Effector memory CD8-positive, alpha-beta T cell (primary cell): ENCODE measurements at regions not wholly inside any gene's neighbourhood (a gene's known extent, or its start where the extent isn't known, plus 50 kb on each side); places are given as distances from the start of the nearest gene placed in this dataset.

Source experiments
- ATAC-seq: fragments of 150-1000 bp; cut with Tn5 transposase; replicated peaks from 2 replicates; pipeline ENCODE4 v1.10.0; 2021; ENCODE audit warnings: mild to moderate bottlenecking, moderate library complexity
- DNase-seq, 3 experiments: peaks; one replicate each; pipeline ENCODE4 v3.0.0; 2021
- H3K27ac Mint-ChIP-seq, 2 donors: one replicate each; pipeline ENCODE4 v1.8.0; 2022; ENCODE audit warnings: mild to moderate bottlenecking in 2 of 2, mixed read lengths in 2 of 2, moderate library complexity in 2 of 2
- H3K27me3 Mint-ChIP-seq, 2 donors: one replicate each; pipeline ENCODE4 v1.8.0; 2022; ENCODE audit warnings: mixed read lengths in 2 of 2
- H3K36me3 Mint-ChIP-seq: one replicate; pipeline ENCODE4 v1.8.0; 2022; ENCODE audit warnings: mild to moderate bottlenecking, moderate library complexity, mixed read lengths; ENCODE audit not compliant: insufficient read depth
- H3K4me1 Mint-ChIP-seq, 2 donors: one replicate each; pipeline ENCODE4 v1.8.0; 2022; ENCODE audit warnings: low read depth in 2 of 2, mixed read lengths in 2 of 2
- H3K4me3 Mint-ChIP-seq, 2 donors: one replicate each; pipeline ENCODE4 v1.8.0; 2022; ENCODE audit warnings: mild to moderate bottlenecking in 2 of 2, mixed read lengths in 2 of 2, moderate library complexity in 2 of 2
- H3K9me3 Mint-ChIP-seq, 2 donors: one replicate each; pipeline ENCODE4 v1.8.0; 2022; ENCODE audit warnings: mixed read lengths in 2 of 2

DNA sequence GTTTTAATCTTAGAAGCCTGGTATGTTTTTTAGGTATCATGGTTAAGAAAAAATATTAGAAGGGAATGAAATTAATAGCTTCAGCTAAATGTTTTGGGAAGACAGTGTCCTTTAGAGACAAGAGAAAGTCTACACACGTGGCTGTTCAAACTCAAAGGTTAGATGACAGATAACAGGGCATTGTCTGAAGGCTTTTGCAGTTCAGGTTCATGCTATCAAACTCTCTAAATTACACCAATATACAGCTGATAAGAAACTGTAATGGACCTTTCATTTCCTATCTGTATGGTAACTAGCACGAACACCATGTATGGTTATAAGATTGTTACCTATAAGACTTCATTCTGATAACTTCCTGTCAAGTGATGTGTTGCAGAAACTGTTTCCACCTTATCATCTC is 240.6 kb upstream of the MEF2C start:
- DNase-seq, result no peak
- Mint-ChIP-seq H3K27me3 (no peaks in the 10 kb centered on the region), H3K36me3 (no peaks in the 10 kb centered on the region), H3K27ac (no peak overlapping the region), H3K4me1 (no peaks in the 10 kb centered on the region), H3K4me3 (no peak overlapping the region), H3K9me3 (peaks cover 0 to 16% of the 10 kb centered on the region in 2 donors)
- no peak for ATAC-seq

DNA sequence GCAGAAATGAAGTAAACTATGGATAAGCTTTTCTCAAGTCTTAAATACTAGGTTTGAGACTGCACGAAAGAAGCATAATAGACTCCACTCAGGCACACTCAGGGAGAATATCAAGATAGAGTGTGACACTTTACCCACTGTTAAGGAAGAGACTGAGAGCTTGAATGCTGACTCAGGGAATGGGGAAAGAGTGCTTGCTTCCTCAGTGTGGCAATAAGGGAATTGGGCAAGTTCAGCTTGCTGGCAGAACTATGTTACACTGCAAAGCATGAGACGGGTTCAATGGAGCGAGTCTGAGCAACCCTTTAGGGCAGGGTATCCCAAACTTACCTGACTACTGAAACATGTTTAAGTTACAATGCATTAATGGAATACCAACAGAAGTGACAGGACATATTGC is 237.7 kb upstream of the MEF2C start:
- H3K4me3 Mint-ChIP-seq, result no peak overlapping the region
- no peak for ATAC-seq
- H3K4me1 Mint-ChIP-seq, result no peaks in the 10 kb centered on the region
- H3K9me3 Mint-ChIP-seq, result peaks cover 0 to 11% of the 10 kb centered on the region in 2 donors
- no peaks in the 10 kb centered on the region for H3K27me3 Mint-ChIP-seq
- no peak overlapping the region for H3K27ac Mint-ChIP-seq
- H3K36me3 Mint-ChIP-seq, result no peaks in the 10 kb centered on the region
- no peak for DNase-seq

DNA sequence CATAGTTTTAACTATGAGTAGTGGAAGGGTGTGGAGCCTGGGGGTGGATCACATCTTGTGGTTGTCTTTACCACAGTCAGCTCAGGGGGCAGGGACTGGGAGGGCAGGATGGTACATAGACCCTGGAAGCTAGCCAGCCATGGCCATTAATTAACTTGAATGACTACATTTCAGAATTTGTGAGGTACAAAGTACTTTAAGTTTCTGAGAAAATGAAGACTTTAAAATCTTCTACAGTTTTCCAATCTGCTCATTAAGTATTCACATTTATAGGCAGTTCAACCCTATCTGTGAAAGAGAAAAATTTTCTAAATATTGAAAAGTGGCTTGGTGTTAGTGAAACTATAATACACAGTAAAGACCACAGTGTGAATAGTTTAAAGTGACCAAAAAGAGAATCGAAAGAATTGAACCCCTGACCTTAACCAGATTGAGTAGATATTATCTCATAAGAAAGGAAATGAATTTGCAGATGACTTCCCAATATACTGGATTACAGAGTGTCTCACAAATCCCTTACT is 234.2 kb upstream of the MEF2C start:
- no peaks in the 10 kb centered on the region for H3K4me1 Mint-ChIP-seq
- H3K27me3 Mint-ChIP-seq, result no peaks in the 10 kb centered on the region
- DNase-seq (no peak), ATAC-seq (no peak)
- no peak overlapping the region for H3K27ac Mint-ChIP-seq
- H3K4me3 Mint-ChIP-seq, result no peak overlapping the region
- H3K9me3 Mint-ChIP-seq, result no peaks in the 10 kb centered on the region
- no peaks in the 10 kb centered on the region for H3K36me3 Mint-ChIP-seq

DNA sequence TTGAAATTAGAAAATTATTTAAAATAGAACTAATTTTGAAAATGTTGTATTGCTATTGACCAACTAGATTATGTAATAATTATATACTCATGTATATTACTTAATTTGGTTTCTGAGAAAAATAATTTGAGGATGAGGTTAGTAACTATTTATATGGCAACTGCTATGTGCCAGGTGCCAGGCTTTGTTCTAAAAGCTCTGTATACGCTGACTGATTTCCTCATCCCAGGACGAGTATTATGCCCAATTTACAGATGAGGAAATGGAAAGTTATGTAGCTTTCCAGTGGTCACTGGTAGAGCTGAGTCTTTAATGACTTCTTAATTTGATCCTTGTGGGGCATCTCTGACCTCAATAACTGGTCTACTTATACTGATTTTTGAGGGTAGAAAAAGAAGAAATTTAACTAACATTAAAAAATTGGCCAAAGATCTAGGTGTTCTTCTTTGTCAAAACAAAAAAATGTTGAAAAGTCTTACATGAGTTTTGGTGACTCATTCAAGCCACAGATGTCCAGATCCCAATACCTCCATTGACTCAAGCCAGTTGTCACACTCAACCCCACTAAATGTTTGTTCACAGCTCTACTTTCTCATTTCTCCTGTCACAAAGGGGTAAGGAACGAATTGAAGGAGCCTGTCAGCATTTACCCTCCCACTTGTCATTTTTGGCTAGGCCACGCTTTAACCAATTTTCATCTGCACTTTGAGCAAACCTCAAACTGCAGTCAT is 228.1 kb upstream of the MEF2C start:
- Mint-ChIP-seq H3K27me3 (no peaks in the 10 kb centered on the region), H3K4me1 (no peaks in the 10 kb centered on the region), H3K4me3 (no peak overlapping the region), H3K36me3 (no peaks in the 10 kb centered on the region), H3K9me3 (peaks cover 1 to 7% of the 10 kb centered on the region in 2 donors), H3K27ac (no peak overlapping the region)
- DNase-seq (no peak), ATAC-seq (no peak)

DNA sequence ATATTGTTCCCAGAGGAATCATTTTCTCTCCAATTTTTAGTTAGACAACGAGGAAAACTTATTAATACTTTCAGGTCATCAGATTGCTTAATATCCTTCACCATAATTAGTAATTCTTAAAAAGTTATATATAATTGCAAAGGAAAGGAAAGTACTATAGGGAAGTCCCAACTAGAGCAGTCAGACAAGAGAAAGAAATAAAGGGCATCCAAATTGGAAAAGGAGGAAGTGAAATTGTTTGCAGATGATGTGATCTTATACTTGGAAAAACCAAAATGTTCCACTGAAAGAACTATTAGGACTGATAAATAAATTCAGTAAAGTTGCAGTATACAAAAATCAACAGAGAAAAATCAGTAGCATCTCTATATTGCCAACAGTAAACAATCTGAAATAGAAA is 223.5 kb upstream of the MEF2C start:
- H3K27me3 Mint-ChIP-seq, result no peaks in the 10 kb centered on the region
- H3K4me3 Mint-ChIP-seq, result no peak overlapping the region
- H3K27ac Mint-ChIP-seq, result no peak overlapping the region
- DNase-seq (no peak), ATAC-seq (no peak)
- H3K9me3 Mint-ChIP-seq, result peaks cover 1 to 15% of the 10 kb centered on the region in 2 donors
- H3K36me3 Mint-ChIP-seq, result no peaks in the 10 kb centered on the region
- H3K4me1 Mint-ChIP-seq, result no peaks in the 10 kb centered on the region

DNA sequence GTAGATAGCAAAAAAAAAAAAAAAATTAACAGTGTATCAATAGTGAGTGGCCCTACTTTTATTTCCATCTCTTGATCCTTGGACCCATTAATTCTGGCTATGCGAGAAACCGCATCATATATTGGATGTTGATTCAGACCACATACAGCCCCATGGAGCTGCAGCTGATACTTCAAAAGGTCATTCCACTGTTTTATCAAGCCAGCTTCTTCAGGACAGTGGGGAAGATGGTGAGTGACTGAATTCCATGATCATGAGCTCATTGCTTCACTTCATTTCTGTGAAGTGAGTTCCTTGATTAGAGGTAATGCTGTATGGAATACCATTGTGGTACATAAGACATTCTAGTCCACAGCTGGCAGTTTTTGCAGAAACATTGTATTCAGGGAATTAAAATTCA is 222.9 kb upstream of the MEF2C start:
- H3K4me3 Mint-ChIP-seq, result no peak overlapping the region
- no peaks in the 10 kb centered on the region for H3K4me1 Mint-ChIP-seq
- H3K27me3 Mint-ChIP-seq, result no peaks in the 10 kb centered on the region
- peaks cover 1 to 15% of the 10 kb centered on the region in 2 donors for H3K9me3 Mint-ChIP-seq
- no peak for ATAC-seq
- H3K36me3 Mint-ChIP-seq, result no peaks in the 10 kb centered on the region
- H3K27ac Mint-ChIP-seq, result no peak overlapping the region
- no peak for DNase-seq

DNA sequence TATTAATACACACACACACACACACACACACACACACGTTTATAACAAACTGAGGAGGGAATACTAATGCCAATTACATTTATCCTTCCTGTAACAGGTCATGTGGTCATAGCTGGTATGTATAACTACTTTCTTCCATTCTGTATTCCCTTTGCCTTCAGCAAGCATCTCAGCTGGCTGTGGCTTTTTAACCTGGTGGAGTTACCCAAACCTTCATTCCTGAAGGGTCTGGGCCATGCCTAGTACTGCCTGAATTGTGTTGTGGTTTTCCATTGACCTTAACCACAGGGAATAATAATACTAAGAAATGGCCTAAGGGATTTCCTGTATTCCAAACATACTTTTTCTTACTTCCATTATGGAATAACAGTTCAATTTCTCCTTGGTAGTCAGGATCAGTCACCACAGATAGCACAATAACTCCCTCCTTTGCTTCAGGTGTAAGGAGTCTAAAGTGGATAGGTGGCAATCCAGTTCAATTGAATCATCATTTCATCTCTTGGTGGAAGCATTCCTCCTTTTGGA is 222.2 kb upstream of the MEF2C start:
- DNase-seq (no peak), ATAC-seq (no peak)
- H3K9me3 Mint-ChIP-seq, result peaks cover 1 to 15% of the 10 kb centered on the region in 2 donors
- H3K27me3 Mint-ChIP-seq, result no peaks in the 10 kb centered on the region
- no peak overlapping the region for H3K4me3 Mint-ChIP-seq
- no peaks in the 10 kb centered on the region for H3K36me3 Mint-ChIP-seq
- H3K4me1 Mint-ChIP-seq, result no peaks in the 10 kb centered on the region
- no peak overlapping the region for H3K27ac Mint-ChIP-seq

DNA sequence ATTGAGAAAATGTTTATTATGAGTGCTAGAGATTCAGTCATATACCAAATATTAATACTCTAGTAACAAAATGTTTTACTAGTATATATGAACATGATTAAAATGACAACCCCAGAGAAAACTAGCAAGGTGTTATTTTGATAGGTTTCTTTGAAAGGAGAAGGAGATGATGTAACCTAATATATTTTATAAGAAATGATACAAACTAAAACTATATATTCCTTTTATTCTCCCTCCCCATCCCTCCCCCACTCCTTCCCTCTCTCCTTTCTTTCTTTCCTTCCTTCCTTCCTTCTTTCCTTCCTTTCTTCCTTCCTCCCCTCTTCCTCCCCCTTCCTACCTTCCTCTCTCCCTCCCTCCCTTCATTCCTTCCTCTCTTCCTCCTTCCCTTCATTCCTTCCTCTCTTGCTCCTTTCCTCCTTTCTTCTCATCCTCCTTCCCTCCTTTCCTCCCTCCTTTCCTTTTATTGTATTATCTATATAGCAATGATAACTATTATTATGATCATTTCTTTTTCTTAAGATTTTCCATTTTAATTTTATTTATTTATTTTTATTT is 215.3 kb upstream of the MEF2C start:
- Mint-ChIP-seq H3K27me3 (no peaks in the 10 kb centered on the region), H3K4me1 (no peaks in the 10 kb centered on the region), H3K36me3 (no peaks in the 10 kb centered on the region), H3K27ac (no peak overlapping the region), H3K9me3 (peaks cover 0 to 8% of the 10 kb centered on the region in 2 donors), H3K4me3 (no peak overlapping the region)
- ATAC-seq (no peak), DNase-seq (no peak)

DNA sequence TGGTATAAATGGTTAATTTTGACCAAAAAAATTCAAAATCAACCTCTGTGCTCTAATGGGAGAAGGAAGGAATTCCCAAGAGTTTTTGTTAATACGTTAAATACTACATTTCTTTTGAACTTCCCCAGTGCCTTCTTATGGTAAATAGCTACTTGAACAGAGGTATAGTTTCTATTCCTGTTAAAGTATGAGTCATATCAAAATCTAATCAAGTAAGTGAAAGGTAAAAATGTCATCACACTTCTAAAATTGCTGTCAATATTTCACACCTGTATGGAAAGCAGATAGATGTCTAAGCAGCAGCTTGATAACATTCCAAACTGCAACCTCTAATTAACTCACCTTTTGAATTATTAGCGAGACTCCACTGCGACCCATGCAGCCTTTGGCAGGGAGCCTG is 214.1 kb upstream of the MEF2C start:
- DNase-seq (no peak), ATAC-seq (no peak)
- Mint-ChIP-seq H3K27ac (no peak overlapping the region), H3K36me3 (no peaks in the 10 kb centered on the region), H3K9me3 (peaks cover 0 to 7% of the 10 kb centered on the region in 2 donors), H3K4me3 (no peak overlapping the region), H3K4me1 (no peaks in the 10 kb centered on the region), H3K27me3 (no peaks in the 10 kb centered on the region)

DNA sequence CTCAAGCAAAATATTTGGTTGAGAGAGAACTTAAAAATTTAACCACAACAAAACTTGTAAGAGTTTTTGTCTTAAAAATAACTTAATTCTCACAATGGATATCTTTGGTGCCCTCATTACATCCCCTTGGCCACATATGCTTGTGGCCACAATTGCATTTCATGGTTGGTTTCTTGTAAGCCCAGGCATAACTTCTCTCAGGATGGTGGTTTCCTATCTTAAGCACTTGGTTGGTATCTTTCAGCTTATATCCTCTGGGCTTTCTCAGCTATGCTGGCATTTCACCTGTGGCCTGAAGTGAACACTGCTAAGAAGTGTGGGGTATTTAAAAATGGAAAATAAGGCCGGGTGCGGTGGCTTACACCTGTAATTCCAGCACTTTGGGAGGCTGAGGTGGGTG is 212.4 kb upstream of the MEF2C start:
- peaks cover 0 to 7% of the 10 kb centered on the region in 2 donors for H3K9me3 Mint-ChIP-seq
- H3K4me1 Mint-ChIP-seq, result no peaks in the 10 kb centered on the region
- ATAC-seq (no peak), DNase-seq (no peak)
- no peaks in the 10 kb centered on the region for H3K27me3 Mint-ChIP-seq
- no peak overlapping the region for H3K4me3 Mint-ChIP-seq
- H3K27ac Mint-ChIP-seq, result no peak overlapping the region
- H3K36me3 Mint-ChIP-seq, result no peaks in the 10 kb centered on the region

DNA sequence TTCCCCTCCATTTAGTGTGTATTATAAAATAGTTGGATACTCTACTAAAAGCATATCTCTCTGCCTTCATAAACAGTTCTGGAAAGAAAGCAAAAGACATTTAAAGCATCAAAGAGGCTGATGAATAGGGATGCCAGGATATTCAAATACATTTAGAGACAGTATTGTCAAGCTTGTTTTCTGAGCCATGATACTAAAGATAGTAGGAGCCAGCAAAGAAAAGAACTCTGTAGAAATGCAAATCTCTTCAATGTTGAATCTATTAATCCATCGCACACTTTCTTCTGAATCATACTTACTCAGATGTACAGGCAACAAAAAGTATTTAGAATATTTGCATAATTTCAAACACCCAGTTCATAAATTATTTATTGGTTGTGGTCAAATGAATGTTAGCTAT is 207.1 kb upstream of the MEF2C start:
- Mint-ChIP-seq H3K36me3 (no peaks in the 10 kb centered on the region), H3K4me3 (no peak overlapping the region), H3K27ac (no peak overlapping the region), H3K27me3 (no peaks in the 10 kb centered on the region), H3K9me3 (peaks cover 0 to 4% of the 10 kb centered on the region in 2 donors), H3K4me1 (no peaks in the 10 kb centered on the region)
- no peak for ATAC-seq
- no peak for DNase-seq

DNA sequence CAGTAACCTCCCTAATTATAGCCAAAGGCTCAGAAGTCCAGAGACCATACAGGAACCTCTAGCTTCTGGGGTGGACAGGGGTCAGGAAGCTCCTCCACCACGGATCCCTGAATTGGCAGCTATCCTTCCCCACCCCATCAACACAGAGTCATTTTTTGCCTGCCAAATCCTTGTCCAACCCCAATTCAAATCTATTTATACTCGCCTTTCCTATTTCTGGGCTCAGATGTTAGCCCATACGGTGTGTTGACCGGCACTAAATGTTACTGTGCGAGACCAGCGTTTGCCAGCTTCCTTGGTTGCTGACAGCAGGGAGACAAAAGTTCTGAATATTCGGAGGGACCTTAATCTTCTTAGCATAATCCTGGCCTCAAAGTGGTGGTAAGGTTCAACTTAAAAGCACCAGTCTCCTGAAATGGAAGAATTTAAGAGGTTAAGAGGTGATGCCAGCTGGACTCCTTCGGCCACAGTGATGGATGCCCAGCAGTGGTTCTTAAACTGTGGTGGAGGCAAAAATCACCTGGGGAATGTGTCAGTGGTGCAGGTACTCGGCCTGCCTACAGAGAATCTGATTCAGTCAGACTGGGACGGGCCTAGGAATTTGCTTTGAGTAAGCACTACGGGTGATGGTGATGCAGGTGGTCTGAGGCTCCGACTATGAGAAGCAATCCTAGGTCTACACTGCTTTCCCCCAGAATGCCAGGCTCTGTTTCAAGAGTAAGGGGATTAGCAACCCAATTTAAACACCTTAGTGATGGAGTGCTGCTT is 204.8 kb upstream of the MEF2C start:
- H3K27ac Mint-ChIP-seq, result no peak overlapping the region
- no peaks in the 10 kb centered on the region for H3K36me3 Mint-ChIP-seq
- H3K9me3 Mint-ChIP-seq, result peaks cover 0 to 4% of the 10 kb centered on the region in 2 donors
- ATAC-seq, result no peak
- H3K4me3 Mint-ChIP-seq, result no peak overlapping the region
- H3K27me3 Mint-ChIP-seq, result no peaks in the 10 kb centered on the region
- no peaks in the 10 kb centered on the region for H3K4me1 Mint-ChIP-seq
- no peak for DNase-seq

DNA sequence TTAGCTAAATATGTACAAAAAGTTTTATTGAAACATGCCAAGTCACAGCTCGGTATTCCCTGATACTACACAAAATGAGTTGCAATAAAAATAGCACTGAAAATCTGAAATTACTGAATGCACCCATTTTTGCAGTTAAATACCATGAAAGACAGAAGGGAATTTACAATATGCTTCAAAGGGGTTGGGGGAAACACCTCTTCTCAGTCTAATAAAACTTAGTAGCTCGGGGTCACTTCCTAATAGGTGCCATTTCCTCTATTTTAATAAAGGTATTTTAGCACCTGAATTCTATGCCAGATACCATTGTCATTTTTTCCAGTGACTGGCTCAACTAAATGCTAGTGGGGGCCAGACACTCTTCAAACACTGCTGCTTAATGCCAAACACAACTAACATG is 204.1 kb upstream of the MEF2C start:
- no peak for DNase-seq
- H3K27me3 Mint-ChIP-seq, result no peaks in the 10 kb centered on the region
- ATAC-seq, result no peak
- no peaks in the 10 kb centered on the region for H3K4me1 Mint-ChIP-seq
- H3K27ac Mint-ChIP-seq, result no peak overlapping the region
- no peak overlapping the region for H3K4me3 Mint-ChIP-seq
- H3K36me3 Mint-ChIP-seq, result no peaks in the 10 kb centered on the region
- peaks cover 0 to 4% of the 10 kb centered on the region in 2 donors for H3K9me3 Mint-ChIP-seq
